ENCODE measurements at regions not wholly inside any gene's neighbourhood (a gene's known extent, or its start where the extent isn't known, plus 50 kb on each side); places are given as distances from the start of the nearest gene placed in this dataset.
A peak's percentile ranks its signal among the peaks of the same experiment; 100 is the strongest.
"Not testable (repeated sequence)": the region's sequence is repeated elsewhere in the genome, so short reads cannot be mapped to it uniquely, and the experiment has no call there.

GRCh38 chr2:110016381-110017092 lies 99.1 kb downstream of the MALL start:
- CTCF ChIA-PET; H3K9ac ChIP-seq (replicated peaks; ENCODE audit: extremely low read depth, insufficient read depth, low read length); H3K9me3 ChIP-seq (replicated peaks; ENCODE audit: control insufficient read depth, insufficient read depth, low read length); H3K4me3 ChIP-seq (replicated peaks in 1 of 3; ENCODE audit: insufficient read depth in 1 of 3, low read depth in 1 of 3, low read length in 3 of 3); POLR2A ChIA-PET; H4K20me1 ChIP-seq (replicated peaks; ENCODE audit: control insufficient read depth, extremely low read depth, insufficient read depth, low read length); dilution Hi-C loops (cut with MboI; ENCODE audit: extremely low pct_ligation_motif_present, low sequenced_read_pairs); H3K4me2 ChIP-seq (ENCODE audit: insufficient read depth, low read length); H3K79me2 ChIP-seq (ENCODE audit: control insufficient read depth, insufficient read depth, low read length); H3K36me3 ChIP-seq (ENCODE audit: control insufficient read depth in 2 of 2, extremely low read depth in 1 of 2, insufficient read depth in 2 of 2, low read length in 2 of 2); H2AFZ ChIP-seq (ENCODE audit: low read depth, low read length); DNase-seq (ENCODE audit: low read depth, low spot score); H3K4me1 ChIP-seq (ENCODE audit: control insufficient read depth, extremely low read depth, insufficient read depth, low read length); H3K27ac ChIP-seq (ENCODE audit: insufficient read depth, low read depth, low read length); BruUV-seq (replicated peaks); intact Hi-C loops (cut with micrococcal nuclease); H3K9me1 ChIP-seq (replicated peaks; ENCODE audit: control insufficient read depth, extremely low read depth, insufficient read depth, low read length); H3K27me3 ChIP-seq (ENCODE audit: control insufficient read depth in 2 of 2, insufficient read depth in 2 of 2, low read length in 2 of 2): not testable (repeated sequence)
- FAIRE-seq, result peak; percentile 77

- FAIRE-seq; H3K4me1 ChIP-seq (ENCODE audit: control insufficient read depth, extremely low read depth, insufficient read depth, low read length); H3K4me2 ChIP-seq (ENCODE audit: insufficient read depth, low read length); H3K9ac ChIP-seq (replicated peaks; ENCODE audit: extremely low read depth, insufficient read depth, low read length); DNase-seq (ENCODE audit: low read depth, low spot score); H3K9me1 ChIP-seq (replicated peaks; ENCODE audit: control insufficient read depth, extremely low read depth, insufficient read depth, low read length); H2AFZ ChIP-seq (ENCODE audit: low read depth, low read length); H3K27ac ChIP-seq (ENCODE audit: insufficient read depth, low read depth, low read length); H3K4me3 ChIP-seq (replicated peaks in 1 of 3; ENCODE audit: insufficient read depth in 1 of 3, low read depth in 1 of 3, low read length in 3 of 3); BruUV-seq (replicated peaks); H3K27me3 ChIP-seq (ENCODE audit: control insufficient read depth in 2 of 2, insufficient read depth in 2 of 2, low read length in 2 of 2); intact Hi-C loops (cut with micrococcal nuclease); CTCF ChIA-PET; H3K9me3 ChIP-seq (replicated peaks; ENCODE audit: control insufficient read depth, insufficient read depth, low read length); H3K79me2 ChIP-seq (ENCODE audit: control insufficient read depth, insufficient read depth, low read length); H3K36me3 ChIP-seq (ENCODE audit: control insufficient read depth in 2 of 2, extremely low read depth in 1 of 2, insufficient read depth in 2 of 2, low read length in 2 of 2); dilution Hi-C loops (cut with MboI; ENCODE audit: extremely low pct_ligation_motif_present, low sequenced_read_pairs); H4K20me1 ChIP-seq (replicated peaks; ENCODE audit: control insufficient read depth, extremely low read depth, insufficient read depth, low read length); POLR2A ChIA-PET: not testable (repeated sequence)
These were observed 95.4 kb downstream of the MALL start for GRCh38 chr2:110020269-110020668.

- BruUV-seq (replicated peaks); H3K27me3 ChIP-seq (ENCODE audit: control insufficient read depth in 2 of 2, insufficient read depth in 2 of 2, low read length in 2 of 2); H3K36me3 ChIP-seq (ENCODE audit: control insufficient read depth in 2 of 2, extremely low read depth in 1 of 2, insufficient read depth in 2 of 2, low read length in 2 of 2); CTCF ChIA-PET; FAIRE-seq; H3K9me1 ChIP-seq (replicated peaks; ENCODE audit: control insufficient read depth, extremely low read depth, insufficient read depth, low read length); POLR2A ChIA-PET; H3K27ac ChIP-seq (ENCODE audit: insufficient read depth, low read depth, low read length); H3K9ac ChIP-seq (replicated peaks; ENCODE audit: extremely low read depth, insufficient read depth, low read length); H3K4me2 ChIP-seq (ENCODE audit: insufficient read depth, low read length); H4K20me1 ChIP-seq (replicated peaks; ENCODE audit: control insufficient read depth, extremely low read depth, insufficient read depth, low read length); H3K79me2 ChIP-seq (ENCODE audit: control insufficient read depth, insufficient read depth, low read length); H3K4me1 ChIP-seq (ENCODE audit: control insufficient read depth, extremely low read depth, insufficient read depth, low read length); H2AFZ ChIP-seq (ENCODE audit: low read depth, low read length); H3K9me3 ChIP-seq (replicated peaks; ENCODE audit: control insufficient read depth, insufficient read depth, low read length); intact Hi-C loops (cut with micrococcal nuclease); DNase-seq (ENCODE audit: low read depth, low spot score); H3K4me3 ChIP-seq (replicated peaks in 1 of 3; ENCODE audit: insufficient read depth in 1 of 3, low read depth in 1 of 3, low read length in 3 of 3); dilution Hi-C loops (cut with MboI; ENCODE audit: extremely low pct_ligation_motif_present, low sequenced_read_pairs): not testable (repeated sequence)
These were observed 93.3 kb downstream of the MALL start for GRCh38 chr2:110022278-110022677.

- POLR2A ChIA-PET; dilution Hi-C loops (cut with MboI; ENCODE audit: extremely low pct_ligation_motif_present, low sequenced_read_pairs); H3K27me3 ChIP-seq (ENCODE audit: control insufficient read depth in 2 of 2, insufficient read depth in 2 of 2, low read length in 2 of 2); H3K9me1 ChIP-seq (replicated peaks; ENCODE audit: control insufficient read depth, extremely low read depth, insufficient read depth, low read length); CTCF ChIA-PET; H3K4me3 ChIP-seq (replicated peaks in 1 of 3; ENCODE audit: insufficient read depth in 1 of 3, low read depth in 1 of 3, low read length in 3 of 3); H2AFZ ChIP-seq (ENCODE audit: low read depth, low read length); H3K9ac ChIP-seq (replicated peaks; ENCODE audit: extremely low read depth, insufficient read depth, low read length); BruUV-seq (replicated peaks); H4K20me1 ChIP-seq (replicated peaks; ENCODE audit: control insufficient read depth, extremely low read depth, insufficient read depth, low read length); H3K9me3 ChIP-seq (replicated peaks; ENCODE audit: control insufficient read depth, insufficient read depth, low read length); DNase-seq (ENCODE audit: low read depth, low spot score); H3K4me2 ChIP-seq (ENCODE audit: insufficient read depth, low read length); H3K4me1 ChIP-seq (ENCODE audit: control insufficient read depth, extremely low read depth, insufficient read depth, low read length); H3K36me3 ChIP-seq (ENCODE audit: control insufficient read depth in 2 of 2, extremely low read depth in 1 of 2, insufficient read depth in 2 of 2, low read length in 2 of 2); intact Hi-C loops (cut with micrococcal nuclease); H3K27ac ChIP-seq (ENCODE audit: insufficient read depth, low read depth, low read length); H3K79me2 ChIP-seq (ENCODE audit: control insufficient read depth, insufficient read depth, low read length): not testable (repeated sequence)
- FAIRE-seq, result peak; percentile 50
These were observed 89.4 kb downstream of the MALL start for GRCh38 chr2:110026126-110026785.
